ENCODE measurements at regions not wholly inside any gene's neighbourhood (a gene's known extent, or its start where the extent isn't known, plus 50 kb on each side); places are given as distances from the start of the nearest gene placed in this dataset.
"Not testable (repeated sequence)": the region's sequence is repeated elsewhere in the genome, so short reads cannot be mapped to it uniquely, and the experiment has no call there.

DNA sequence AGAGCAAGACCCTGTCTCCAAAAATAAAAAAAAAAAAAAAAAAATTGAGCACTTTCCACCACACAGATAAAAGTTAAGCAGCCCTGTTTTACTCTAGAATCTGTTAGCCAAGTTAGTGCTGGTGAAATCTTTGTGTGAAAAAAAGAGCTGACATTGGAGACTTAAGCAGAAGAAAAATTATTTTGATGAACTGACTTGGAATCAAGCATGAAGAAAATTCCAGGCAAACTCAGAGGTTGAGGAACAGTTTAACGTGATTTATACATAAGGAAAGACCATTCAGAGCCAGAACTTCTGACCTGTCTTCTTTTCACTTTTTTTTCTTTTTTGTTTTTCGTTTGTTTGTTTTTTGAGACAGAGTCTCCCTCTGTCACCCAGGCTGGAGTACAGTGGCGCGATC, 79.6 kb upstream of the RBPJ start:
- peaks cover 9 to 17% (median 14%) of the 10 kb centered on the region in 4 donors for H3K4me1 ChIP-seq
- H3K27ac ChIP-seq (replicated peaks in 1 of 4): no peak overlapping the region
- no peaks in the 10 kb centered on the region for H3K27me3 ChIP-seq
- intact Hi-C loops (cut with DNase I): no loop called here
- H3K9me3 ChIP-seq: no peaks in the 10 kb centered on the region
- H3K4me3 ChIP-seq: no peak overlapping the region
- H3K36me3 ChIP-seq: no peaks in the 10 kb centered on the region
- no peak for DNase-seq (ENCODE audit: extremely low spot score)
- 84% methylated on average over 4 of the region's 4 CpGs for WGBS
- TF ChIP-seq POLR2A (IDR thresholded peaks at IDR 0.05; ENCODE audit: low read depth): no peak
- TF ChIP-seq, protein P1, sequence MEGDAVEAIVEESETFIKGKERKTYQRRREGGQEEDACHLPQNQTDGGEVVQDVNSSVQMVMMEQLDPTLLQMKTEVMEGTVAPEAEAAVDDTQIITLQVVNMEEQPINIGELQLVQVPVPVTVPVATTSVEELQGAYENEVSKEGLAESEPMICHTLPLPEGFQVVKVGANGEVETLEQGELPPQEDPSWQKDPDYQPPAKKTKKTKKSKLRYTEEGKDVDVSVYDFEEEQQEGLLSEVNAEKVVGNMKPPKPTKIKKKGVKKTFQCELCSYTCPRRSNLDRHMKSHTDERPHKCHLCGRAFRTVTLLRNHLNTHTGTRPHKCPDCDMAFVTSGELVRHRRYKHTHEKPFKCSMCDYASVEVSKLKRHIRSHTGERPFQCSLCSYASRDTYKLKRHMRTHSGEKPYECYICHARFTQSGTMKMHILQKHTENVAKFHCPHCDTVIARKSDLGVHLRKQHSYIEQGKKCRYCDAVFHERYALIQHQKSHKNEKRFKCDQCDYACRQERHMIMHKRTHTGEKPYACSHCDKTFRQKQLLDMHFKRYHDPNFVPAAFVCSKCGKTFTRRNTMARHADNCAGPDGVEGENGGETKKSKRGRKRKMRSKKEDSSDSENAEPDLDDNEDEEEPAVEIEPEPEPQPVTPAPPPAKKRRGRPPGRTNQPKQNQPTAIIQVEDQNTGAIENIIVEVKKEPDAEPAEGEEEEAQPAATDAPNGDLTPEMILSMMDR (IDR thresholded peaks at IDR 0.05): no peak
- TF ChIP-seq EP300 (IDR thresholded peaks at IDR 0.05): no peak
- no peak for TF ChIP-seq POLR2AphosphoS5 (IDR thresholded peaks at IDR 0.05)

DNA sequence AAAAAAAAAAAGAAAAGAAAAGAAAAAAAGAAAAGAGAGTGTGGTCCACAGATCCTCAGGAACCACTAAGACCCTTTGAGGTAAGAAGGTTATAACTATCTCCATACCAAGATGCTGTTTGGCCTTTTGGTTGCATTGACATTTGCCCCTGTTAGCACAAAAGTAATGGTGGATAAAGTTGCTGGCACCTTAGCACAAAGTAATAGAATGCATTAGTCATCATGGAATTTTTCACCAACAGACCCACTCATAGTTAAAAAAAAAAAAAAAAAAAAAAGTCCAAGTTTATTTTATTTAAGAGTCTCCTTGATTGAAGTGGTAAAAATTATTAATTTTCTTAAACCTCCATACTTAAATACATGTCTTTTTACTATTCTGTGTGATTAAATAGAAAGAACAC, 78.4 kb upstream of the RBPJ start:
- no peak overlapping the region for H3K27ac ChIP-seq (replicated peaks in 1 of 4)
- no peak for DNase-seq (ENCODE audit: extremely low spot score)
- no peaks in the 10 kb centered on the region for H3K27me3 ChIP-seq
- H3K36me3 ChIP-seq: no peaks in the 10 kb centered on the region
- H3K9me3 ChIP-seq: no peaks in the 10 kb centered on the region
- intact Hi-C loops (cut with DNase I): no loop called here
- no peak overlapping the region for H3K4me3 ChIP-seq
- peaks cover 9 to 15% (median 13%) of the 10 kb centered on the region in 4 donors for H3K4me1 ChIP-seq
- TF ChIP-seq, protein P1 (IDR thresholded peaks at IDR 0.05): no peak
- no peak for TF ChIP-seq POLR2AphosphoS5 (IDR thresholded peaks at IDR 0.05)
- TF ChIP-seq EP300 (IDR thresholded peaks at IDR 0.05): no peak
- no peak for TF ChIP-seq POLR2A (IDR thresholded peaks at IDR 0.05; ENCODE audit: low read depth)

- H3K4me3 ChIP-seq; H3K27me3 ChIP-seq; H3K9me3 ChIP-seq; H3K27ac ChIP-seq (replicated peaks in 1 of 4); intact Hi-C loops (cut with DNase I); DNase-seq (ENCODE audit: extremely low spot score); H3K36me3 ChIP-seq: not testable (repeated sequence)
- WGBS: 0% methylated on average over 1 of the region's 1 CpG
- H3K4me1 ChIP-seq: peaks cover 2 to 14% (median 11%) of the 10 kb centered on the region in 4 donors
These were observed 76.7 kb upstream of the RBPJ start for GRCh38 chr4:26244138-26244537.

- H3K9me3 ChIP-seq: no peaks in the 10 kb centered on the region
- H3K4me3 ChIP-seq: no peak overlapping the region
- peaks cover 0 to 13% (median 11%) of the 10 kb centered on the region in 4 donors for H3K4me1 ChIP-seq
- intact Hi-C loops (cut with DNase I): no loop called here
- H3K27me3 ChIP-seq: no peaks in the 10 kb centered on the region
- no peak overlapping the region for H3K27ac ChIP-seq (replicated peaks in 1 of 4)
- TF ChIP-seq POLR2AphosphoS5 (IDR thresholded peaks at IDR 0.05): peak in 1 of 2 donors; percentile 21
- TF ChIP-seq EP300 (IDR thresholded peaks at IDR 0.05): no peak
- H3K36me3 ChIP-seq: no peaks in the 10 kb centered on the region
- no peak for DNase-seq (ENCODE audit: extremely low spot score)
These were observed 72.2 kb upstream of the RBPJ start for GRCh38 chr4:26248647-26249046.

DNA sequence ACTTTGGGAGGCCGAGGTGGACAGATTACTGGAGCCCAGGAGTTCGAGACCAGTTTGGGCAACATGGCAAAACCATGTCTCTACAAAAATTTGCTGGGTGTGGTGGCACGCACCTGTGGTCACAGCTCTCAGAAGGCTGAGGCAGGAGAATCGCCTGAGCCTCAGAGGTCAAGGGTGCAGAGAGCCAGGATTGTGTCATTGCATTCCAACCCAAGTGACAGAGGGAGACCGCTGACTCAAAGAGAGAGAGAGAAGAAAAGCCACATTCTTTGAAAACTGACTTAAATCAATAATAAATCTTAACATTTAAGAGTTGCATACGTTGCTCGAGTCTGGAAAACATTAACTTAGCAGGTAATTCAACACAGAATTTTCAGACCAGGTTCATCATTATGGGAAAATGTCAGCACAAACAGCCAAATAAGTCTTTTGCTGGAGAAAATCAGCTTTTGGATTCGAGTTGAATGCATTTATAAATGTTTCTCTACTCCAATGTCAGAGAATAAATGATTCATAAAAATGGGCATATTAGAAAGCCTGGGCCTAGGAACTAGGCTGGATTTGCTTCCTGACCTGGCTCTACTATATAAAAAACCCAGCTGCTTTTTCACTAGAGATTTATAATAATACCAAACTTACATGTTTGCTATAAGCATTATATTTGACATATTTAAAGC, 68.3 kb upstream of the RBPJ start:
- no peak overlapping the region for H3K4me3 ChIP-seq
- DNase-seq (ENCODE audit: extremely low spot score): no peak
- H3K4me1 ChIP-seq: peaks cover 0 to 13% (median 11%) of the 10 kb centered on the region in 4 donors
- TF ChIP-seq, protein P1 (IDR thresholded peaks at IDR 0.05): no peak
- TF ChIP-seq POLR2A (IDR thresholded peaks at IDR 0.05; ENCODE audit: low read depth) (no peak), EP300 (IDR thresholded peaks at IDR 0.05) (no peak), POLR2AphosphoS5 (IDR thresholded peaks at IDR 0.05) (no peak)
- no peaks in the 10 kb centered on the region for H3K27me3 ChIP-seq
- intact Hi-C loops (cut with DNase I): no loop called here
- H3K27ac ChIP-seq (replicated peaks in 1 of 4): no peak overlapping the region
- WGBS: 90% methylated on average over 8 of the region's 8 CpGs
- no peaks in the 10 kb centered on the region for H3K36me3 ChIP-seq
- H3K9me3 ChIP-seq: no peaks in the 10 kb centered on the region

DNA sequence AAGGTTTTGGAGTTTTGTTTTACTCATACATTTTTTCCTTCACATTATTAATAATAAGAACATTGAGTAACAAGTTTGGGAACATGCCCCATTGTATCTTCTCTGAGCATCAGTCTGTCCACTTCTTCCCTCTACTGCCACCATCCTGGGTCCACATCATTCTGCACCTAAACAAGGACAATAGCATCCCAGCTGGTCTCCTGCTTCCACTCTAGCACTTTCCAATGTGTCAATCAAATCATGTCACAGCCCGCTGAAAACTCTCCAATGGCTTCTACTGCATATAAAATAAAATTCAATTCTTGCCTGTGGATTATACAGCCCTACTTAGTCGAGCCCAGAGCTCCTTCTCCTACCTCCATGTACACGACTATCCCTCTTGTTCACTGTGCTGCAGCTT, 66.8 kb upstream of the RBPJ start:
- DNase-seq (ENCODE audit: extremely low spot score): no peak
- 86% methylated on average over 3 of the region's 3 CpGs for WGBS
- Histone ChIP-seq H3K27ac (replicated peaks in 1 of 4) (no peak overlapping the region), H3K4me3 (no peak overlapping the region), H3K4me1 (peaks cover 0 to 6% (median 5%) of the 10 kb centered on the region in 4 donors), H3K27me3 (no peaks in the 10 kb centered on the region), H3K9me3 (peaks cover 0 to 2% (median 0%) of the 10 kb centered on the region in 4 donors), H3K36me3 (no peaks in the 10 kb centered on the region)
- TF ChIP-seq EP300 (IDR thresholded peaks at IDR 0.05) (no peak), POLR2A (IDR thresholded peaks at IDR 0.05; ENCODE audit: low read depth) (no peak), POLR2AphosphoS5 (IDR thresholded peaks at IDR 0.05) (no peak)
- TF ChIP-seq, protein P1 (IDR thresholded peaks at IDR 0.05): no peak
- intact Hi-C loops (cut with DNase I): no loop called here

Data from esophagus muscularis mucosa (tissue), 4 donors.